ENCODE measurements at regions not wholly inside any gene's neighbourhood (a gene's known extent, or its start where the extent isn't known, plus 50 kb on each side); places are given as distances from the start of the nearest gene placed in this dataset.

DNA sequence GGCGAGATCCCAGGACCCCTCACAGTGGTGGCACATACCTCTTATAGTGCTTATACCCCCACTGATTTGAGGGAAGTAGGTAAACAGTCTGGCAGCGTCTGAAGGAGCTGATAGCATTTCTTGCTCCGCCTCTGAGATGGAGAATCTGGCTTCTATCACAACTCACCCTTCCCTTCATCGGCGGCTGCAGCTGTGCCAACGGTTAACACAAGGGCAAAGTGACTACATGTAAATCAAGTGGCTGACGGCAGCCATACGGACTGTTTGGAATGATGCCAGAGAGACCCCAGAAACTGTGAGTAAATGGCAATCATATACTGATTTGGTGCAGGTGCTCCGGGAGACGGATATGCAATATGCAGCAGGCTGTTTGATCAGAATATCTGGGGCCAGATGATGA is 66.8 kb upstream of the UNC13C start:
- 61% methylated on average over 10 of the region's 10 CpGs for WGBS (ENCODE audit: insufficient coverage, insufficient replicate concordance, low lambda C conversion rate, missing lambda C conversion rate)
- POLR2A ChIA-PET: no interaction called here
- RAD21 ChIA-PET (ENCODE audit: unreplicated experiment): no interaction called here
- Histone ChIP-seq H4K20me1 (ENCODE audit: control insufficient read depth, insufficient read depth) (no peaks in the 10 kb centered on the region), H2AFZ (ENCODE audit: control insufficient read depth, low read depth, low read length) (no peak overlapping the region), H3K27ac (ENCODE audit: control insufficient read depth, insufficient read depth) (no peak overlapping the region), H3K9me3 (replicated peaks; ENCODE audit: control insufficient read depth, insufficient read depth, low read length) (no peaks in the 10 kb centered on the region), H3K4me2 (ENCODE audit: control insufficient read depth, insufficient read depth) (no peak overlapping the region), H3K36me3 (ENCODE audit: control insufficient read depth in 2 of 2, insufficient read depth in 2 of 2, low read length in 1 of 2) (no peaks in the 10 kb centered on the region), H3K79me2 (ENCODE audit: control insufficient read depth, insufficient read depth, low read length) (no peaks in the 10 kb centered on the region), H3K9ac (ENCODE audit: control insufficient read depth, insufficient read depth, low read length) (no peak overlapping the region), H3K4me1 (ENCODE audit: control insufficient read depth, insufficient read depth, low read length) (no peaks in the 10 kb centered on the region), H3K4me3 (no peak overlapping the region), H3K27me3 (replicated peaks in 1 of 2; ENCODE audit: control insufficient read depth in 2 of 2, insufficient read depth in 2 of 2, low read length in 1 of 2) (no peaks in the 10 kb centered on the region)
- SMC1A ChIA-PET (ENCODE audit: uncharacterized antibody, unreplicated experiment): no interaction called here
- intact Hi-C loops (cut with micrococcal nuclease; ENCODE audit: unreplicated experiment) (no loop called here), in situ Hi-C loops (cut with MboI) (no loop called here)
- BruUV-seq (replicated peaks): no TSS peak
- CTCF ChIA-PET: no interaction called here
- no peak for TF ChIP-seq YBX1 (IDR thresholded peaks at IDR 0.05)
- TF ChIP-seq NR2C2 (IDR thresholded peaks at IDR 0.05; ENCODE audit: borderline replicate concordance, control insufficient read depth, insufficient read length, low read depth): no peak
- TF ChIP-seq POLR2AphosphoS5 (IDR thresholded peaks at IDR 0.05; ENCODE audit: low read length): no peak
- TF ChIP-seq MXI1 (IDR thresholded peaks at IDR 0.05; ENCODE audit: low read depth, low read length): no peak
- DNase-seq (ENCODE audit: low read depth, low spot score): no peak
- no peak for ATAC-seq
- FAIRE-seq: no peak

DNA sequence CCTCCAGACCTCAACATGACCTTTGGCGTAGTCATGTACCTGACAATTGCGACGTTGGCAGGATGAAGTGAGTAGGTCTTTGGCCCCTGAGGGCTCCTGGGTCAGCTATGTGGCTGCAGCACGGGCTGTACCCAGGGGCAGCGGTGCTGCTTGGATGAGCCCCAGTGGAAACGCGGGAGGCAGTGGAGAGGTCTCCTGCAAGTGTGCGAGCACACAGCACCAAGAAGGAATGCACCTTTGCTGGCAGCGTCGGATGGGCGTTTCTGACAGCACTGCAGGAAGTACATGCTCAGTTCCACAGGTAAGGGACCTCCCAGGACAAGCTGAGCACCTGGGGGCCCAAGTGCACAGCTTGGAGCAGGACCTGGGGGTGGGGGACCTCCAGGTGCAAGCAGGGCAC is 67.4 kb upstream of the UNC13C start:
- H3K4me2 ChIP-seq (ENCODE audit: control insufficient read depth, insufficient read depth): no peak overlapping the region
- SMC1A ChIA-PET (ENCODE audit: uncharacterized antibody, unreplicated experiment): interaction anchor here (1.1 kb wide), 1 partner anchor 9 kb away, joined by 5 read pairs; no protein-coding TSS in a partner anchor
- 25% methylated on average over 11 of the region's 11 CpGs for WGBS (ENCODE audit: insufficient coverage, insufficient replicate concordance, low lambda C conversion rate, missing lambda C conversion rate)
- no peaks in the 10 kb centered on the region for H3K27me3 ChIP-seq (replicated peaks in 1 of 2; ENCODE audit: control insufficient read depth in 2 of 2, insufficient read depth in 2 of 2, low read length in 1 of 2)
- RAD21 ChIA-PET (ENCODE audit: unreplicated experiment): no interaction called here
- CTCF ChIA-PET: no interaction called here
- H3K4me3 ChIP-seq: no peak overlapping the region
- in situ Hi-C loops (cut with MboI): no loop called here
- no peaks in the 10 kb centered on the region for H3K79me2 ChIP-seq (ENCODE audit: control insufficient read depth, insufficient read depth, low read length)
- no peak overlapping the region for H3K27ac ChIP-seq (ENCODE audit: control insufficient read depth, insufficient read depth)
- H3K9me3 ChIP-seq (replicated peaks; ENCODE audit: control insufficient read depth, insufficient read depth, low read length): no peaks in the 10 kb centered on the region
- DNase-seq (ENCODE audit: low read depth, low spot score) (no peak), ATAC-seq (no peak), FAIRE-seq (no peak)
- H3K9ac ChIP-seq (ENCODE audit: control insufficient read depth, insufficient read depth, low read length): no peak overlapping the region
- H2AFZ ChIP-seq (ENCODE audit: control insufficient read depth, low read depth, low read length): no peak overlapping the region
- intact Hi-C loops (cut with micrococcal nuclease; ENCODE audit: unreplicated experiment): no loop called here
- H3K36me3 ChIP-seq (ENCODE audit: control insufficient read depth in 2 of 2, insufficient read depth in 2 of 2, low read length in 1 of 2): no peaks in the 10 kb centered on the region
- no TSS peak for BruUV-seq (replicated peaks)
- no peaks in the 10 kb centered on the region for H3K4me1 ChIP-seq (ENCODE audit: control insufficient read depth, insufficient read depth, low read length)
- POLR2A ChIA-PET: no interaction called here
- H4K20me1 ChIP-seq (ENCODE audit: control insufficient read depth, insufficient read depth): no peaks in the 10 kb centered on the region
- TF ChIP-seq, protein P1, sequence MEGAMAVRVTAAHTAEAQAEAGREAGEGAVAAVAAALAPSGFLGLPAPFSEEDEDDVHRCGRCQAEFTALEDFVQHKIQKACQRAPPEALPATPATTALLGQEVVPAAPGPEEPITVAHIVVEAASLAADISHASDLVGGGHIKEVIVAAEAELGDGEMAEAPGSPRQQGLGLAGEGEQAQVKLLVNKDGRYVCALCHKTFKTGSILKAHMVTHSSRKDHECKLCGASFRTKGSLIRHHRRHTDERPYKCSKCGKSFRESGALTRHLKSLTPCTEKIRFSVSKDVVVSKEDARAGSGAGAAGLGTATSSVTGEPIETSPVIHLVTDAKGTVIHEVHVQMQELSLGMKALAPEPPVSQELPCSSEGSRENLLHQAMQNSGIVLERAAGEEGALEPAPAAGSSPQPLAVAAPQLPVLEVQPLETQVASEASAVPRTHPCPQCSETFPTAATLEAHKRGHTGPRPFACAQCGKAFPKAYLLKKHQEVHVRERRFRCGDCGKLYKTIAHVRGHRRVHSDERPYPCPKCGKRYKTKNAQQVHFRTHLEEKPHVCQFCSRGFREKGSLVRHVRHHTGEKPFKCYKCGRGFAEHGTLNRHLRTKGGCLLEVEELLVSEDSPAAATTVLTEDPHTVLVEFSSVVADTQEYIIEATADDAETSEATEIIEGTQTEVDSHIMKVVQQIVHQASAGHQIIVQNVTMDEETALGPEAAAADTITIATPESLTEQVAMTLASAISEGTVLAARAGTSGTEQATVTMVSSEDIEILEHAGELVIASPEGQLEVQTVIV (IDR thresholded peaks at IDR 0.05; ENCODE audit: borderline replicate concordance, partially characterized antibody): no peak
- TF ChIP-seq, protein P2, sequence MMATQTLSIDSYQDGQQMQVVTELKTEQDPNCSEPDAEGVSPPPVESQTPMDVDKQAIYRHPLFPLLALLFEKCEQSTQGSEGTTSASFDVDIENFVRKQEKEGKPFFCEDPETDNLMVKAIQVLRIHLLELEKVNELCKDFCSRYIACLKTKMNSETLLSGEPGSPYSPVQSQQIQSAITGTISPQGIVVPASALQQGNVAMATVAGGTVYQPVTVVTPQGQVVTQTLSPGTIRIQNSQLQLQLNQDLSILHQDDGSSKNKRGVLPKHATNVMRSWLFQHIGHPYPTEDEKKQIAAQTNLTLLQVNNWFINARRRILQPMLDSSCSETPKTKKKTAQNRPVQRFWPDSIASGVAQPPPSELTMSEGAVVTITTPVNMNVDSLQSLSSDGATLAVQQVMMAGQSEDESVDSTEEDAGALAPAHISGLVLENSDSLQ (IDR thresholded peaks at IDR 0.05): no peak
- TF ChIP-seq, protein P3, sequence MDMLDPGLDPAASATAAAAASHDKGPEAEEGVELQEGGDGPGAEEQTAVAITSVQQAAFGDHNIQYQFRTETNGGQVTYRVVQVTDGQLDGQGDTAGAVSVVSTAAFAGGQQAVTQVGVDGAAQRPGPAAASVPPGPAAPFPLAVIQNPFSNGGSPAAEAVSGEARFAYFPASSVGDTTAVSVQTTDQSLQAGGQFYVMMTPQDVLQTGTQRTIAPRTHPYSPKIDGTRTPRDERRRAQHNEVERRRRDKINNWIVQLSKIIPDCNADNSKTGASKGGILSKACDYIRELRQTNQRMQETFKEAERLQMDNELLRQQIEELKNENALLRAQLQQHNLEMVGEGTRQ (IDR thresholded peaks at IDR 0.05; ENCODE audit: borderline replicate concordance, low read depth, low read length): no peak
- TF ChIP-seq SUPT20H (IDR thresholded peaks at IDR 0.05; ENCODE audit: borderline replicate concordance, control insufficient read depth, low read depth, low read length) (no peak), PAX8 (IDR thresholded peaks at IDR 0.05) (no peak), SMAD5 (IDR thresholded peaks at IDR 0.05; ENCODE audit: low read depth) (no peak)
- TF ChIP-seq, protein P4, sequence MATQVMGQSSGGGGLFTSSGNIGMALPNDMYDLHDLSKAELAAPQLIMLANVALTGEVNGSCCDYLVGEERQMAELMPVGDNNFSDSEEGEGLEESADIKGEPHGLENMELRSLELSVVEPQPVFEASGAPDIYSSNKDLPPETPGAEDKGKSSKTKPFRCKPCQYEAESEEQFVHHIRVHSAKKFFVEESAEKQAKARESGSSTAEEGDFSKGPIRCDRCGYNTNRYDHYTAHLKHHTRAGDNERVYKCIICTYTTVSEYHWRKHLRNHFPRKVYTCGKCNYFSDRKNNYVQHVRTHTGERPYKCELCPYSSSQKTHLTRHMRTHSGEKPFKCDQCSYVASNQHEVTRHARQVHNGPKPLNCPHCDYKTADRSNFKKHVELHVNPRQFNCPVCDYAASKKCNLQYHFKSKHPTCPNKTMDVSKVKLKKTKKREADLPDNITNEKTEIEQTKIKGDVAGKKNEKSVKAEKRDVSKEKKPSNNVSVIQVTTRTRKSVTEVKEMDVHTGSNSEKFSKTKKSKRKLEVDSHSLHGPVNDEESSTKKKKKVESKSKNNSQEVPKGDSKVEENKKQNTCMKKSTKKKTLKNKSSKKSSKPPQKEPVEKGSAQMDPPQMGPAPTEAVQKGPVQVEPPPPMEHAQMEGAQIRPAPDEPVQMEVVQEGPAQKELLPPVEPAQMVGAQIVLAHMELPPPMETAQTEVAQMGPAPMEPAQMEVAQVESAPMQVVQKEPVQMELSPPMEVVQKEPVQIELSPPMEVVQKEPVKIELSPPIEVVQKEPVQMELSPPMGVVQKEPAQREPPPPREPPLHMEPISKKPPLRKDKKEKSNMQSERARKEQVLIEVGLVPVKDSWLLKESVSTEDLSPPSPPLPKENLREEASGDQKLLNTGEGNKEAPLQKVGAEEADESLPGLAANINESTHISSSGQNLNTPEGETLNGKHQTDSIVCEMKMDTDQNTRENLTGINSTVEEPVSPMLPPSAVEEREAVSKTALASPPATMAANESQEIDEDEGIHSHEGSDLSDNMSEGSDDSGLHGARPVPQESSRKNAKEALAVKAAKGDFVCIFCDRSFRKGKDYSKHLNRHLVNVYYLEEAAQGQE (IDR thresholded peaks at IDR 0.05; ENCODE audit: low read depth, low read length): no peak

Data from GM12878 (cell line).